ENCODE measurements at regions not wholly inside any gene's neighbourhood (a gene's known extent, or its start where the extent isn't known, plus 50 kb on each side); places are given as distances from the start of the nearest gene placed in this dataset.
"Not testable (repeated sequence)": the region's sequence is repeated elsewhere in the genome, so short reads cannot be mapped to it uniquely, and the experiment has no call there.

- Mint-ChIP-seq H3K27me3 (no peaks in the 10 kb centered on the region), H3K4me3 (no peak overlapping the region), H3K4me1 (no peaks in the 10 kb centered on the region), H3K27ac (no peak overlapping the region), H3K36me3 (ENCODE audit: low read depth) (no peaks in the 10 kb centered on the region), H3K9me3 (peaks cover 2% of the 10 kb centered on the region)
- POLR2A ChIA-PET, result no interaction called here
- DNase-seq (no peak), ATAC-seq (ENCODE audit: low read depth) (no peak)
- TF ChIP-seq CTCF (IDR thresholded peaks at IDR 0.05), result no peak
- intact Hi-C loops (cut with micrococcal nuclease), result no loop called here
- CTCF ChIA-PET, result no interaction called here
These were observed 151.0 kb downstream of the NUF2 start for GRCh38 chr1:163472651-163473248.

GRCh38 chr1:163477276-163477830 is 155.6 kb downstream of the NUF2 start:
- CTCF ChIA-PET, result no interaction called here
- Mint-ChIP-seq H3K4me1 (no peaks in the 10 kb centered on the region), H3K9me3 (peaks cover 14% of the 10 kb centered on the region), H3K27me3 (no peaks in the 10 kb centered on the region), H3K27ac (no peak overlapping the region), H3K36me3 (ENCODE audit: low read depth) (no peaks in the 10 kb centered on the region), H3K4me3 (no peak overlapping the region)
- ATAC-seq (ENCODE audit: low read depth) (no peak), DNase-seq (no peak)
- no peak for TF ChIP-seq CTCF (IDR thresholded peaks at IDR 0.05)
- POLR2A ChIA-PET, result no interaction called here
- intact Hi-C loops (cut with micrococcal nuclease), result no loop called here

GRCh38 chr1:163498391-163499330 is 176.9 kb downstream of the NUF2 start:
- H3K4me3 Mint-ChIP-seq, H3K27ac Mint-ChIP-seq, H3K27me3 Mint-ChIP-seq: not testable (repeated sequence)

GRCh38 chr1:163504331-163504978 is 182.7 kb downstream of the NUF2 start:
- Mint-ChIP-seq H3K4me1 (no peaks in the 10 kb centered on the region), H3K36me3 (ENCODE audit: low read depth) (no peaks in the 10 kb centered on the region), H3K4me3 (no peak overlapping the region), H3K9me3 (no peaks in the 10 kb centered on the region), H3K27me3 (no peaks in the 10 kb centered on the region), H3K27ac (no peak overlapping the region)
- ChIA-PET POLR2A (no interaction called here), CTCF (no interaction called here)
- intact Hi-C loops (cut with micrococcal nuclease), result no loop called here
- ATAC-seq (ENCODE audit: low read depth) (no peak), DNase-seq (no peak)
- no peak for TF ChIP-seq CTCF (IDR thresholded peaks at IDR 0.05)

More at GRCh38 chr1:163498391-163499330, 176.9 kb downstream of the NUF2 start:
- intact Hi-C loops (cut with micrococcal nuclease); H3K4me1 Mint-ChIP-seq; DNase-seq; H3K9me3 Mint-ChIP-seq; ATAC-seq (ENCODE audit: low read depth); POLR2A ChIA-PET; CTCF ChIA-PET; H3K36me3 Mint-ChIP-seq (ENCODE audit: low read depth): not testable (repeated sequence)

- H3K27me3 Mint-ChIP-seq, result peaks cover 3% of the 10 kb centered on the region
- H3K4me1 Mint-ChIP-seq, result no peaks in the 10 kb centered on the region
- H3K9me3 Mint-ChIP-seq, result peaks cover under 1% of the 10 kb centered on the region
- intact Hi-C loops (cut with micrococcal nuclease), result no loop called here
- no peak overlapping the region for H3K27ac Mint-ChIP-seq
- TF ChIP-seq CTCF (IDR thresholded peaks at IDR 0.05), result no peak
- ChIA-PET POLR2A (no interaction called here), CTCF (no interaction called here)
- no peak overlapping the region for H3K4me3 Mint-ChIP-seq
- H3K36me3 Mint-ChIP-seq (ENCODE audit: low read depth), result no peaks in the 10 kb centered on the region
- DNase-seq, result no peak
- ATAC-seq (ENCODE audit: low read depth), result no peak
These were observed 187.4 kb downstream of the NUF2 start for GRCh38 chr1:163509114-163509513.

All from activated B cell treated with CpG ODN at 0.5 μM for 24 hours (primary cell).